PFSK-1 (cell line): ENCODE measurements at regions not wholly inside any gene's neighbourhood (a gene's known extent, or its start where the extent isn't known, plus 50 kb on each side); places are given as distances from the start of the nearest gene placed in this dataset.

Source experiments
- FOXP2 ChIP-seq: optimal IDR thresholded peaks from 2 replicates; pipeline ENCODE3; 2011; ENCODE audit warnings: borderline replicate concordance, control low read depth, inconsistent platforms; ENCODE audit not compliant: insufficient read depth; ENCODE audit errors: extremely low read length, extremely low read depth
- POLR2AphosphoS5 ChIP-seq: IDR thresholded peaks from 2 replicates; pipeline ENCODE4 v1.6.1; 2012; ENCODE audit warnings: low read depth, mild to moderate bottlenecking, control low read depth, low read length, moderate library complexity
- REST ChIP-seq, 2 experiments: IDR thresholded peaks; 2 replicates each; pipeline versions ENCODE4 v1.6.1 to v1.8.0; 2011 to 2012; ENCODE audit warnings: low read depth in 2 of 2, low read length in 2 of 2, control low read depth in 1 of 2, inconsistent platforms in 1 of 2, mild to moderate bottlenecking in 1 of 2, moderate library complexity in 1 of 2; ENCODE audit not compliant: insufficient read depth in 1 of 2
- SIN3A ChIP-seq: IDR thresholded peaks from 2 replicates; pipeline ENCODE4 v1.6.1; 2012; ENCODE audit warnings: mild to moderate bottlenecking, low read length, moderate library complexity, borderline replicate concordance; ENCODE audit not compliant: insufficient read depth
- TAF1 ChIP-seq: IDR thresholded peaks from 2 replicates; pipeline ENCODE4 v1.6.1; 2012; ENCODE audit warnings: low read length, control low read depth, borderline replicate concordance; ENCODE audit not compliant: insufficient read depth

- TF ChIP-seq TAF1 (no peak), POLR2AphosphoS5 (no peak), REST (IDR thresholded peaks at IDR 0.05; ENCODE audit: insufficient read depth in 1 of 2, low read depth in 2 of 2, low read length in 2 of 2) (no peak), SIN3A (no peak), FOXP2 (no peak)
Observed at GRCh38 chr5:24735284-24735683, 90.5 kb upstream of the CDH10 start.

- no peak for TF ChIP-seq POLR2AphosphoS5
- no peak for TF ChIP-seq REST (IDR thresholded peaks at IDR 0.05; ENCODE audit: insufficient read depth in 1 of 2, low read depth in 2 of 2, low read length in 2 of 2)
- TF ChIP-seq FOXP2: no peak
- no peak for TF ChIP-seq SIN3A
- no peak for TF ChIP-seq TAF1
Observed at GRCh38 chr5:24732184-24732583, 87.4 kb upstream of the CDH10 start.

- TF ChIP-seq TAF1 (no peak), POLR2AphosphoS5 (no peak), FOXP2 (no peak)
Observed at GRCh38 chr5:24720743-24721142, 76.0 kb upstream of the CDH10 start.

- no peak for TF ChIP-seq TAF1
- no peak for TF ChIP-seq FOXP2
- no peak for TF ChIP-seq REST (IDR thresholded peaks at IDR 0.05; ENCODE audit: insufficient read depth in 1 of 2, low read depth in 2 of 2, low read length in 2 of 2)
- TF ChIP-seq SIN3A: no peak
- no peak for TF ChIP-seq POLR2AphosphoS5
Observed at GRCh38 chr5:24714746-24715145, 70.0 kb upstream of the CDH10 start.

- TF ChIP-seq POLR2AphosphoS5: no peak
Observed at GRCh38 chr5:24712947-24713346, 68.2 kb upstream of the CDH10 start.

- no peak for TF ChIP-seq FOXP2
- TF ChIP-seq POLR2AphosphoS5: no peak
- no peak for TF ChIP-seq REST (IDR thresholded peaks at IDR 0.05; ENCODE audit: insufficient read depth in 1 of 2, low read depth in 2 of 2, low read length in 2 of 2)
- TF ChIP-seq TAF1: no peak
- TF ChIP-seq SIN3A: no peak
Observed at GRCh38 chr5:24712047-24712446, 67.3 kb upstream of the CDH10 start.
